Stimulated activated naive B cell treated with anti-CD40 and anti-IgM and Interleukin-4, amounts not matched to agents 10 μg/mL and 1 μg/mL and 100 μg/mL, for 72 hours (primary cell): ENCODE measurements at regions not wholly inside any gene's neighbourhood (a gene's known extent, or its start where the extent isn't known, plus 50 kb on each side); places are given as distances from the start of the nearest gene placed in this dataset.

Experiments
- ATAC-seq, 2 donors: fragments of 150-1000 bp; cut with Tn5 transposase; replicated peaks; 2 replicates each; pipeline ENCODE4 v1.10.0; 2021; ENCODE audit warnings: moderate library complexity in 1 of 2
- DNase-seq: peaks from one replicate; pipeline ENCODE4 v3.0.0; 2021
- H3K27ac Mint-ChIP-seq: one replicate; pipeline ENCODE4 v1.8.0; 2022; ENCODE audit warnings: mild to moderate bottlenecking, mixed read lengths
- H3K27me3 Mint-ChIP-seq, 2 donors: one replicate each; pipeline ENCODE4 v1.8.0; 2022; ENCODE audit warnings: mixed read lengths in 2 of 2
- H3K36me3 Mint-ChIP-seq, 2 donors: one replicate each; pipeline ENCODE4 v1.8.0; 2022; ENCODE audit warnings: mixed read lengths in 2 of 2, mild to moderate bottlenecking in 1 of 2
- H3K4me1 Mint-ChIP-seq, 2 donors: one replicate each; pipeline ENCODE4 v1.8.0; 2022; ENCODE audit warnings: mixed read lengths in 2 of 2, mild to moderate bottlenecking in 1 of 2
- H3K4me3 Mint-ChIP-seq, 2 donors: one replicate each; pipeline ENCODE4 v1.8.0; 2022; ENCODE audit warnings: mild to moderate bottlenecking in 2 of 2, mixed read lengths in 2 of 2, moderate library complexity in 1 of 2
- H3K9me3 Mint-ChIP-seq, 2 donors: one replicate each; pipeline ENCODE4 v1.8.0; 2022; ENCODE audit warnings: mixed read lengths in 2 of 2, mild to moderate bottlenecking in 1 of 2

DNA sequence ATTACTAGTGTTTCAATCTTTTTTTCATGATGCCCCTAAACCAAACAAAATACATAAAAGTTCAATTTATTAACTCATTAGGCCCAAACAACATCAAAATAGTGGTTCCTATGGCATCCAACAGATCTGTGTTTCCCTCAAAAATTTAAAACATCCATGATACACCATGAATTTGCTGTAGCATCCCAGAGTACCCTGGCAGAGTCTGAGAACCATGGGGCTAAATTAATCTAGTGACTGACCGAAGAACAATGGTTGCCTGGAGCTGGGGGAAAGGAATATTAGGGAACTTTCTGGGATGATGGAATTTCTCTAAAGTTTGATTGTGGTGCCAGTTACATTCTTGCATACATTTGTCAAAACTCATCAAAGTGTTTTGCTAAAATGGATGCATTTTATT lies 79.5 kb upstream of the TRIO start:
- no peak overlapping the region for H3K27ac Mint-ChIP-seq
- peaks cover 3 to 7% of the 10 kb centered on the region in 2 donors for H3K9me3 Mint-ChIP-seq
- DNase-seq = no peak
- no peak overlapping the region for H3K4me3 Mint-ChIP-seq
- H3K36me3 Mint-ChIP-seq = peaks cover 0 to 3% of the 10 kb centered on the region in 2 donors
- no peak for ATAC-seq
- H3K27me3 Mint-ChIP-seq = peaks cover 8 to 21% of the 10 kb centered on the region in 2 donors
- H3K4me1 Mint-ChIP-seq = no peaks in the 10 kb centered on the region

- Mint-ChIP-seq H3K36me3 (peaks cover 0 to 3% of the 10 kb centered on the region in 2 donors), H3K27ac (no peak overlapping the region), H3K4me3 (no peak overlapping the region), H3K9me3 (peaks cover 3 to 7% of the 10 kb centered on the region in 2 donors), H3K27me3 (peaks cover 8 to 17% of the 10 kb centered on the region in 2 donors), H3K4me1 (no peaks in the 10 kb centered on the region)
- no peak for DNase-seq
- no peak for ATAC-seq
Observed at GRCh38 chr5:14063138-14063537, 80.0 kb upstream of the TRIO start.

GRCh38 chr5:14062178-14062577 lies 81.0 kb upstream of the TRIO start:
- no peak overlapping the region for H3K4me3 Mint-ChIP-seq
- DNase-seq (no peak), ATAC-seq (no peak)
- no peaks in the 10 kb centered on the region for H3K4me1 Mint-ChIP-seq
- H3K27me3 Mint-ChIP-seq = peaks cover 8 to 15% of the 10 kb centered on the region in 2 donors
- H3K9me3 Mint-ChIP-seq = peaks cover 3 to 7% of the 10 kb centered on the region in 2 donors
- H3K27ac Mint-ChIP-seq = no peak overlapping the region
- peaks cover 0 to 3% of the 10 kb centered on the region in 2 donors for H3K36me3 Mint-ChIP-seq

DNA sequence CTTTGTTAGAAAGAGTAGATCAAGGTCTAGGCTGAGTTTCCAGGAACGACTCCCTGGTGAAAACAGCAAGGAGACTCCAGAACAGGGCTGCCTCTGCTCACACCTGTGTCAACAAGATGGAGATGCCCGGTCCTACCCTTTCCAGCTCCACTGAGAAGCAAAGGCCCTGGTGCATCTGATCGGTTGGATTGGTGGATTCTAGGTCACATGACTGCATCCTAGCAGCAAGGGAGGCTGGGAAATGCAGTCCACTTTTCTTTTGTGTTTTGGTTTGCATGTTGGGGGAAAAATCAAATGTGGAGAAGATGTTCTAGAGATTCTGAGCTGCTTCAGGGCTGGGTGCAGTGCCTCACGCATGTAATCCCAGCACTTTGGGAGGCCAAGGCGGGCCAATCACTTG lies 82.0 kb upstream of the TRIO start:
- Mint-ChIP-seq H3K27me3 (peaks cover 4 to 11% of the 10 kb centered on the region in 2 donors), H3K27ac (no peak overlapping the region), H3K4me3 (no peak overlapping the region), H3K9me3 (peaks cover 4 to 7% of the 10 kb centered on the region in 2 donors), H3K4me1 (no peaks in the 10 kb centered on the region), H3K36me3 (peaks cover 0 to 3% of the 10 kb centered on the region in 2 donors)
- no peak for ATAC-seq
- no peak for DNase-seq

DNA sequence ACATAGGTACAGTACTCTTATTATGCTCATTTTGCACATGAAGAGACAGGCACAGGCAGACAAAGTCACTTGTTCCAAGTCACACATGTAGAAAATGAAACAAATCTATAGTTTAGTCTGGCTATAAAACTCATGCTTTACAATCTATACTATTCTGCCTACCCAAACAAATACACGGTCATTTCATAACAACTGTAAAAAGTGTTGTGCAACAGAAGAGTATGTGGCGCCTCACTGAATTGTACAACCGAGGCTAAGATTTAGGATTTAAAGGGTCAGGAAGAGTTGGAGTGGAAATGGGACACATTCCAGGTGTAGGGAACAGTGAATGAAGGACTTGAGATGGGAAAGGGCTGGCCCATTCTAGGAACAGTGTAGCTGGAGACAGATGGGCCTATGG lies 82.9 kb upstream of the TRIO start:
- H3K36me3 Mint-ChIP-seq = peaks cover 0 to 3% of the 10 kb centered on the region in 2 donors
- no peaks in the 10 kb centered on the region for H3K4me1 Mint-ChIP-seq
- ATAC-seq (no peak), DNase-seq (no peak)
- peaks cover 5 to 7% of the 10 kb centered on the region in 2 donors for H3K9me3 Mint-ChIP-seq
- no peak overlapping the region for H3K27ac Mint-ChIP-seq
- peaks cover under 1 to 9% of the 10 kb centered on the region in 2 donors for H3K27me3 Mint-ChIP-seq
- H3K4me3 Mint-ChIP-seq = no peak overlapping the region

GRCh38 chr5:14059810-14060209 lies 83.3 kb upstream of the TRIO start:
- no peak overlapping the region for H3K4me3 Mint-ChIP-seq
- no peaks in the 10 kb centered on the region for H3K4me1 Mint-ChIP-seq
- H3K27me3 Mint-ChIP-seq = peaks cover 5 to 12% of the 10 kb centered on the region in 2 donors
- no peak for ATAC-seq
- H3K36me3 Mint-ChIP-seq = peaks cover 0 to 3% of the 10 kb centered on the region in 2 donors
- no peak overlapping the region for H3K27ac Mint-ChIP-seq
- peaks cover 7 to 8% of the 10 kb centered on the region in 2 donors for H3K9me3 Mint-ChIP-seq
- DNase-seq = no peak

GRCh38 chr5:14057289-14057688 lies 85.9 kb upstream of the TRIO start:
- Mint-ChIP-seq H3K27me3 (peaks cover 17 to 21% of the 10 kb centered on the region in 2 donors), H3K4me3 (no peak overlapping the region), H3K36me3 (peaks cover 0 to 3% of the 10 kb centered on the region in 2 donors), H3K4me1 (no peaks in the 10 kb centered on the region), H3K27ac (no peak overlapping the region), H3K9me3 (peaks cover 7 to 8% of the 10 kb centered on the region in 2 donors)
- DNase-seq (no peak), ATAC-seq (no peak)

- H3K36me3 Mint-ChIP-seq = peaks cover 0 to under 1% of the 10 kb centered on the region in 2 donors
- H3K4me1 Mint-ChIP-seq = no peaks in the 10 kb centered on the region
- no peak overlapping the region for H3K27ac Mint-ChIP-seq
- DNase-seq (no peak), ATAC-seq (no peak)
- H3K9me3 Mint-ChIP-seq = peaks cover 4 to 7% of the 10 kb centered on the region in 2 donors
- peaks cover 18 to 19% of the 10 kb centered on the region in 2 donors for H3K27me3 Mint-ChIP-seq
- no peak overlapping the region for H3K4me3 Mint-ChIP-seq
Observed at GRCh38 chr5:14056039-14056438, 87.1 kb upstream of the TRIO start.

DNA sequence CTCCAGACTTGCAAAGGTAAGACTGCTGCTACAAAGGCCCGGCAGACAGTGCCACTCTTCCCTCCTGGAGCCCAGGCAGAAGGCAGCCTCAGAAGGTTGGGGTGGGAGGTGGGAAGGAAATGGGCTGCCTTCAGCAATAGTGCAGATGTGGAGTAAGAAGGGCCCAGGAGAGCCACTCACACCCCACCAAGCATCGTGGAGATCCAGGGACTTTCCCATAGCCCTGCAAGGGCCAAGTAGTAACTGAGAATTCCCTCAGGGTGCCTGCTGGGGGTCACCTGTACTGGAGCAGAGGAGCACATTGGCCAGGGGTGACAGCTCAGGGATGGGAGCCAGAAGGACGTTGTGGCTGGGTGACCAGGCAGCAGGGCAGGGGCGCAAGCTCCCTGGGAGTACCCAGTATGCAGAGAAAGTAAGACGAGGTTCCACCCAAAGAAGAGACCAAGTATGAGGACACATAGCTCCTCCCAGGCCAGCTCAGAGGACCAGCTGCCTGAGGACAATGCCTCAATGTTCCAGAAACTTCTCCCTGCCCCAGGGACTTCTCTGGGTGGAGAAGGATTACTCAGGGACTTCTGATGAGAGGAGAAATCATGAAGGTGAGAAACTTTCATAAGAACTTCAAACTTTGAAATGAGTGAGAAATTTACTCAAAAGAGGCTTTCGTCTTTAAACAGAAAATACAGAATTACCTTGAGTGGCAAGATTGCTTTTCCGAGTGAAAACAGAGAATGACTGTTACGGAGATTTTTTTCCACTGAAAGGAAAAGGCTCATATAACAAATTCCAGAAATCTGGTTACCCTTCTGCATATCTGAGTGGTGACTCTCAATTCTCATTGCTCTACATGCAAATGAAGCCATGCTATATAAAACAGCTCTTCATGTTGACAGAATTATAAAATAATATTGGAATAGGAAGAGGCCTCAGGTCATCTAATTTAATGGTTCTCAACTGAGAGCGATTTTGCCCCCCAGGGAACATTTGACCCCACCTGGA lies 87.9 kb upstream of the TRIO start:
- no peak for ATAC-seq
- Mint-ChIP-seq H3K27ac (no peak overlapping the region), H3K4me1 (no peaks in the 10 kb centered on the region), H3K27me3 (peaks cover 13 to 18% of the 10 kb centered on the region in 2 donors), H3K36me3 (no peaks in the 10 kb centered on the region), H3K4me3 (no peak overlapping the region), H3K9me3 (peaks cover 0 to 5% of the 10 kb centered on the region in 2 donors)
- no peak for DNase-seq

- no peak for ATAC-seq
- H3K27me3 Mint-ChIP-seq = peaks cover 13 to 18% of the 10 kb centered on the region in 2 donors
- DNase-seq = no peak
- H3K27ac Mint-ChIP-seq = no peak overlapping the region
- H3K4me1 Mint-ChIP-seq = no peaks in the 10 kb centered on the region
- H3K4me3 Mint-ChIP-seq = no peak overlapping the region
- H3K36me3 Mint-ChIP-seq = no peaks in the 10 kb centered on the region
- H3K9me3 Mint-ChIP-seq = peaks cover 0 to 5% of the 10 kb centered on the region in 2 donors
Observed at GRCh38 chr5:14054111-14054854, 88.9 kb upstream of the TRIO start.

DNA sequence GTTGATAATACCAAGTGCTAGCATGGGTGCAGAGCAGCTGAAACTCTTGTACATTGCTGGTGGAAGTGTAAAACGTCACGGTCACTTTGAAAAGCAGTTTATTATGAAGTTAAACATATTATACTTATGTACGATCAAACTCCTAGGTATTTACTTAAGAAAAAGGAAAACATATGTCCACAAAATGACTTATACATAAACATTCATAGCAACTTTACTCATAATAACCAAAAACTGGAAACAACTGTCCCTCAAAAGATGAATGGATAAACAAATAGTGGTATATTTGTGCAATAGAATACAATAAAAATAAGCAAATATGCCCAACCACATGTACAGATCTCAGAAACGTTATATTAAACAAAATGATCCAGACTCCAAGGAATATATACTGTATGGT lies 92.3 kb upstream of the TRIO start:
- ATAC-seq (no peak), DNase-seq (no peak)
- no peak overlapping the region for H3K4me3 Mint-ChIP-seq
- H3K36me3 Mint-ChIP-seq = no peaks in the 10 kb centered on the region
- H3K27ac Mint-ChIP-seq = no peak overlapping the region
- H3K27me3 Mint-ChIP-seq = peaks cover 23 to 26% of the 10 kb centered on the region in 2 donors
- peaks cover 0 to 3% of the 10 kb centered on the region in 2 donors for H3K9me3 Mint-ChIP-seq
- H3K4me1 Mint-ChIP-seq = no peaks in the 10 kb centered on the region

DNA sequence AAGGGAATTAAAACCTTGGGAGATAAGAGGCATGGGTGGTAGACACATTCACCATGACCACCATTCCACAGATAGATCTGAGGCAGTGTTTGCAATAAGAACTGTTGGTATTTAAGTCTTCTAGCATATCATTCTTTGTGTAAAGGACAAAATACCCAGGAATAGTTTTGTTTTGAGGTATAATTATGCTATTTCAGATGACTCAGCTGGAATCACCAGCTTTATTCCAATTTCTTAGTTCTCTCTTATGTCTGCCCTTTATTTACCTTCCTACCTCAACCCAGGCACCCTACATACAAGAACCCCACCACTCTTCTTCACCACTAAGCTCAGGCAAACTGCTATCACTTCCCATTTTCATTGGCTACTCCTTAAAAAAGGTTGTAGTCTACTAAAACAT lies 94.7 kb upstream of the TRIO start:
- DNase-seq (no peak), ATAC-seq (no peak)
- H3K36me3 Mint-ChIP-seq = no peaks in the 10 kb centered on the region
- H3K27me3 Mint-ChIP-seq = peaks cover 16 to 19% of the 10 kb centered on the region in 2 donors
- no peak overlapping the region for H3K27ac Mint-ChIP-seq
- no peaks in the 10 kb centered on the region for H3K9me3 Mint-ChIP-seq
- no peak overlapping the region for H3K4me3 Mint-ChIP-seq
- peaks cover 0 to 4% of the 10 kb centered on the region in 2 donors for H3K4me1 Mint-ChIP-seq

DNA sequence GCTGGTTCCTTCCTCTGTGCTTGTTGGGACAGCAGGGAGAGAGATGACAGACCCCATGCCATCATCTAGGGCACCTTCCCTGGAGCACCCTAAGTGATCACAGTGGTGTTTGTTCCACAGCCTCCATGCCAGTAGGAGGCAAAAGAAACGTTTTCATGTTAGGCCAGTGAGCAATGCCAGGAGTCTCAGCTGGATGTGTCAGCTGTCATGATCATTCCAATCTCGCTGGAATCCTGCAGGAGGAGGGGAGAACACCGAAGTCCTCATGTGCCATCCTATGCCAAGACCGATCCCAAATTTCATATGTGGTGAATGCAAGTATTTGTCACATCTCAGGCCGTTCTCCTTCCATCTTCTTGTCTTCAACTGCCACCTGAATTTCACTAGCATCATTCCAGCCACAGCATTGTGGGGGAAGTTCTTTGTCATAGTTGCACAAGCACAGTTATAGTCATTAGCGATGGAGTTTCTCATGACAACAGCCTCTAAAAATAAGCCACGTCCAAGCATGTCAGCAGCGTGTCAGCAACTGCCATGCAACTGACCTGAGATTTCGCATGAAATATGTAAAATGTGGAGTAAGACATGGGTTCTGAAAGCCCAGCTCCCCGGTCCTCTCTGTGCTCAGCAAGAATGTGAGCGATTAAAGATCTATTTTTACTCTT lies 97.2 kb upstream of the DNAH5 start:
- no peak overlapping the region for H3K4me3 Mint-ChIP-seq
- H3K9me3 Mint-ChIP-seq = no peaks in the 10 kb centered on the region
- H3K27me3 Mint-ChIP-seq = peaks cover 33 to 38% of the 10 kb centered on the region in 2 donors
- no peak overlapping the region for H3K27ac Mint-ChIP-seq
- ATAC-seq = no peak
- peaks cover 0 to 4% of the 10 kb centered on the region in 2 donors for H3K4me1 Mint-ChIP-seq
- H3K36me3 Mint-ChIP-seq = no peaks in the 10 kb centered on the region
- DNase-seq = no peak

GRCh38 chr5:14040542-14040941 lies 96.1 kb upstream of the DNAH5 start:
- Mint-ChIP-seq H3K4me1 (peaks cover 0 to 6% of the 10 kb centered on the region in 2 donors), H3K9me3 (no peaks in the 10 kb centered on the region), H3K36me3 (no peaks in the 10 kb centered on the region), H3K27ac (no peak overlapping the region), H3K4me3 (no peak overlapping the region), H3K27me3 (peaks cover 33% of the 10 kb centered on the region in 2 donors)
- no peak for ATAC-seq
- DNase-seq = no peak
